CD4-positive, alpha-beta T cell (primary cell): ENCODE measurements at regions not wholly inside any gene's neighbourhood (a gene's known extent, or its start where the extent isn't known, plus 50 kb on each side); places are given as distances from the start of the nearest gene placed in this dataset.

Source experiments
- ATAC-seq: fragments of 200-7000 bp; cut with Tn5 transposase; one replicate; pipeline ENCODE4 v1.10.0; 2022; ENCODE audit warnings: mild to moderate bottlenecking; ENCODE audit not compliant: poor library complexity
- CTCF ChIA-PET: fragments of 350-600 bp; sonication (Branson Sonifier 250); formaldehyde crosslinking; loops from one replicate; lab custom pipeline; 2021; ENCODE audit warnings: antibody characterized with exemption, inconsistent platforms; lab: Charles Lee
- POLR2A ChIA-PET: fragments of 350-600 bp; sonication (Branson Sonifier 250); formaldehyde crosslinking; loops from one replicate; lab custom pipeline; 2021; ENCODE audit warnings: antibody characterized with exemption, inconsistent platforms; lab: Charles Lee
- DNase-seq, 14 experiments: peaks; one replicate each; pipeline ENCODE4 v3.0.0-alpha.2; 2013 to 2020; ENCODE audit warnings: mixed read lengths in 2 of 14
- H3K27ac ChIP-seq, 2 donors: one replicate each; pipeline versions ENCODE4 v1.5.1 to v1.7.0; 2013; ENCODE audit warnings: low read length in 2 of 2, low read depth in 1 of 2, mild to moderate bottlenecking in 1 of 2
- H3K27me3 ChIP-seq, 2 experiments: 1 replicate in 1 of 2; 2 replicates in 1 of 2; pipeline versions ENCODE4 v1.6.1 to v1.7.0; 2013; ENCODE audit warnings: low read length in 2 of 2, control low read depth in 1 of 2, mild to moderate bottlenecking in 1 of 2, moderate library complexity in 1 of 2; ENCODE audit not compliant: insufficient read depth in 2 of 2, control insufficient read depth in 1 of 2
- H3K36me3 ChIP-seq: one replicate; pipeline ENCODE4 v1.6.1; 2013; ENCODE audit warnings: low read length, control low read depth; ENCODE audit not compliant: insufficient read depth
- H3K4me1 ChIP-seq: one replicate; pipeline ENCODE4 v1.6.1; 2013; ENCODE audit warnings: low read length, control low read depth; ENCODE audit not compliant: insufficient read depth
- H3K4me3 ChIP-seq: one replicate; pipeline ENCODE4 v1.5.1; 2013; ENCODE audit warnings: mild to moderate bottlenecking, low read length, moderate library complexity
- H3K9me3 ChIP-seq, 2 experiments: 1 replicate in 1 of 2; 2 replicates in 1 of 2; pipeline versions ENCODE4 v1.6.1 to v1.7.0; 2013; ENCODE audit warnings: low read length in 2 of 2, mild to moderate bottlenecking in 2 of 2, control low read depth in 1 of 2, moderate library complexity in 1 of 2; ENCODE audit not compliant: control insufficient read depth in 1 of 2, insufficient read depth in 1 of 2
- H3K27ac Mint-ChIP-seq: one replicate; pipeline ENCODE4 v1.8.0; 2020; ENCODE audit warnings: mixed read lengths
- H3K27me3 Mint-ChIP-seq: one replicate; pipeline ENCODE4 v1.8.0; 2021; ENCODE audit warnings: mixed read lengths
- H3K36me3 Mint-ChIP-seq: one replicate; pipeline ENCODE4 v1.8.0; 2021; ENCODE audit warnings: low read depth, mixed read lengths
- H3K4me1 Mint-ChIP-seq: one replicate; pipeline ENCODE4 v1.8.0; 2021; ENCODE audit warnings: low read depth, mixed read lengths
- H3K4me3 Mint-ChIP-seq: one replicate; pipeline ENCODE4 v1.8.0; 2020; ENCODE audit warnings: mild to moderate bottlenecking, mixed read lengths
- H3K9me3 Mint-ChIP-seq: one replicate; pipeline ENCODE4 v1.8.0; 2020; ENCODE audit warnings: mixed read lengths
- CTCF ChIP-seq: fragments of 200-600 bp; IDR thresholded peaks from one replicate; pipeline ENCODE4 v1.8.0; 2022; ENCODE audit warnings: antibody characterized with exemption, mild to moderate bottlenecking
- intact Hi-C, 2 experiments: fragments of 100-400 bp; cut with DNase I in 1 of 2; cut with micrococcal nuclease in 1 of 2; formaldehyde crosslinking; loops; one replicate each; pipeline versions ENCODE4 v1.15.1 to v1.9.0; 2023 to 2025; cut with DNase I, micrococcal nuclease

DNA sequence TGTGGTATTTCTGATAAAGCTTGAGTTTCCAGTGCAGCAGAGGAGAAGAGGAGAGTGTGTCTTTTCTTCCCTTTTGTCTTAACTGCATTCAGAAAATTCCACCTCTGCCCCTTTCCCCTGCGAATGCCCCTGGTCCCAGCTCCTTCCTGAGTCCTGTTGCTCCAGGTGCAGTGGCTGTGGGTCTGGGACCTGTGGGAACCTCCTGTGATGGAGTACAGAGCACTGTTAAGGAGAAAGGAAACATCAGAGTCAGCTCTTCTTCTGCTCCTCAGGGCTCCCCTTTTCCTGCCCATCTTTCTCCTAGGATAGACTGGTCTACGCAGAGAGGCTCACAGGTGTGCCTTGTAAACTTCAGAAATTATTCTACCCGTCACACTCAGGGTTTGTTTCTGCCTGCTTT is 165.8 kb upstream of the ROPN1 start:
- DNase-seq = no peak
- Mint-ChIP-seq H3K4me1 (no peaks in the 10 kb centered on the region), H3K27me3 (peaks cover 10% of the 10 kb centered on the region), H3K9me3 (peaks cover 4% of the 10 kb centered on the region), H3K36me3 (no peaks in the 10 kb centered on the region), H3K4me3 (no peak overlapping the region), H3K27ac (no peak overlapping the region)
- no peak for ATAC-seq
- no peak for TF ChIP-seq CTCF
- H3K4me3 ChIP-seq = no peak overlapping the region
- ChIA-PET POLR2A (no interaction called here), CTCF (no interaction called here)
- intact Hi-C loops = no loop called here
- H3K27ac ChIP-seq = no peak overlapping the region
- no peaks in the 10 kb centered on the region for H3K4me1 ChIP-seq
- peaks cover 4 to 7% of the 10 kb centered on the region in 2 experiments for H3K27me3 ChIP-seq
- no peaks in the 10 kb centered on the region for H3K9me3 ChIP-seq
- no peaks in the 10 kb centered on the region for H3K36me3 ChIP-seq

- intact Hi-C loops = no loop called here
- Mint-ChIP-seq H3K9me3 (peaks cover 4% of the 10 kb centered on the region), H3K27ac (no peak overlapping the region), H3K4me1 (no peaks in the 10 kb centered on the region), H3K27me3 (peaks cover 10% of the 10 kb centered on the region), H3K36me3 (no peaks in the 10 kb centered on the region), H3K4me3 (no peak overlapping the region)
- DNase-seq = no peak
- ChIA-PET CTCF (no interaction called here), POLR2A (no interaction called here)
- H3K9me3 ChIP-seq = no peaks in the 10 kb centered on the region
- TF ChIP-seq CTCF = no peak
- H3K36me3 ChIP-seq = no peaks in the 10 kb centered on the region
- no peak overlapping the region for H3K4me3 ChIP-seq
- H3K27me3 ChIP-seq = peaks cover 4 to 7% of the 10 kb centered on the region in 2 experiments
- no peak overlapping the region for H3K27ac ChIP-seq
- H3K4me1 ChIP-seq = no peaks in the 10 kb centered on the region
- ATAC-seq = no peak
These were observed 166.4 kb upstream of the ROPN1 start for GRCh38 chr3:124158168-124158881.

DNA sequence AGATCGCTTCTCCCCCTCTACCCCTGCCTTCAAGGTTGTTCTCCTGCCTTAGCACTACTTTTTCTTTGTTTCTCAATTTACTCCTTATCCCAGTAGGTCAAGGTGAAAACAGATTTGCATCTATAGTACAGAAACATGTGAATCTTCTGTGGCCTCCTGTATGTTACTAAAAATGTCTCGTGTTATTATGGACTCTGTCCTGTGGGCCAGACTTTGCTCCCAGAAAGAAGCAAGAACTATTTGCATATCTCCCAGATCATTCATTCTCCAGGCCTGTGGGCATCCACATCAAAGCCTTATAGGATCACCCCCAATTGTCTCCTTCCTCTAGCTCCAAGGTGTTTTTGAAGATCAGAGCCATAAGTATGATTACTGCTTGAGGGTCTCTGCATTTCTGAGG is 169.5 kb upstream of the ROPN1 start:
- no peaks in the 10 kb centered on the region for H3K36me3 Mint-ChIP-seq
- H3K27ac Mint-ChIP-seq = no peak overlapping the region
- Histone ChIP-seq H3K9me3 (no peaks in the 10 kb centered on the region), H3K4me1 (no peaks in the 10 kb centered on the region), H3K36me3 (no peaks in the 10 kb centered on the region), H3K27me3 (peaks cover 7% of the 10 kb centered on the region in 2 experiments), H3K4me3 (no peak overlapping the region), H3K27ac (no peak overlapping the region)
- intact Hi-C loops = no loop called here
- H3K27me3 Mint-ChIP-seq = peaks cover 9% of the 10 kb centered on the region
- ATAC-seq (no peak), DNase-seq (no peak)
- ChIA-PET CTCF (no interaction called here), POLR2A (no interaction called here)
- H3K9me3 Mint-ChIP-seq = no peaks in the 10 kb centered on the region
- TF ChIP-seq CTCF = no peak
- no peaks in the 10 kb centered on the region for H3K4me1 Mint-ChIP-seq
- H3K4me3 Mint-ChIP-seq = no peak overlapping the region
